ENCODE measurements at regions not wholly inside any gene's neighbourhood (a gene's known extent, or its start where the extent isn't known, plus 50 kb on each side); places are given as distances from the start of the nearest gene placed in this dataset.
A peak's percentile ranks its signal among the peaks of the same experiment; 100 is the strongest.
"Not testable (repeated sequence)": the region's sequence is repeated elsewhere in the genome, so short reads cannot be mapped to it uniquely, and the experiment has no call there.

- H3K27ac ChIP-seq, result no peak overlapping the region
- TF ChIP-seq ZFX (IDR thresholded peaks at IDR 0.05; ENCODE audit: borderline replicate concordance) (no peak), CTCF (IDR thresholded peaks at IDR 0.05) (no peak)
Observed at GRCh38 chr10:38209332-38209731, 115.2 kb downstream of the ZNF37A start.

- not testable (repeated sequence) for H3K27ac ChIP-seq
Observed at GRCh38 chr10:38209748-38210147, 115.6 kb downstream of the ZNF37A start.

GRCh38 chr10:38212460-38212859 lies 118.3 kb downstream of the ZNF37A start:
- TF ChIP-seq CTCF (IDR thresholded peaks at IDR 0.05) (no peak), ZFX (IDR thresholded peaks at IDR 0.05; ENCODE audit: borderline replicate concordance) (no peak)
- H3K27ac ChIP-seq, result no peak overlapping the region

- H3K27ac ChIP-seq, result no peak overlapping the region
- no peak for TF ChIP-seq ZFX (IDR thresholded peaks at IDR 0.05; ENCODE audit: borderline replicate concordance)
- no peak for TF ChIP-seq CTCF (IDR thresholded peaks at IDR 0.05)
Observed at GRCh38 chr10:38226385-38226784, 132.2 kb downstream of the ZNF37A start.

GRCh38 chr10:38228394-38228793 lies 134.3 kb downstream of the ZNF37A start:
- no peak overlapping the region for H3K27ac ChIP-seq
- TF ChIP-seq ZFX (IDR thresholded peaks at IDR 0.05; ENCODE audit: borderline replicate concordance) (no peak), CTCF (IDR thresholded peaks at IDR 0.05) (no peak)

- not testable (repeated sequence) for H3K27ac ChIP-seq
Observed at GRCh38 chr10:38238479-38238878, 144.3 kb downstream of the ZNF37A start.

GRCh38 chr10:38242061-38242649 lies 148.0 kb downstream of the ZNF37A start:
- H3K27ac ChIP-seq, result not testable (repeated sequence)

GRCh38 chr10:38248113-38248512 lies 154.0 kb downstream of the ZNF37A start:
- not testable (repeated sequence) for H3K27ac ChIP-seq

GRCh38 chr10:38252551-38252950 lies 158.4 kb downstream of the ZNF37A start:
- TF ChIP-seq CTCF (IDR thresholded peaks at IDR 0.05), result peak; percentile 33
- not testable (repeated sequence) for H3K27ac ChIP-seq

GRCh38 chr10:38267555-38267954 lies 173.4 kb downstream of the ZNF37A start:
- not testable (repeated sequence) for H3K27ac ChIP-seq

GRCh38 chr10:38271031-38271430 lies 176.9 kb downstream of the ZNF37A start:
- H3K27ac ChIP-seq, result not testable (repeated sequence)

- H3K27ac ChIP-seq, result not testable (repeated sequence)
Observed at GRCh38 chr10:38274879-38275278, 180.7 kb downstream of the ZNF37A start.

- H3K27ac ChIP-seq, result not testable (repeated sequence)
Observed at GRCh38 chr10:38292560-38292959, 198.4 kb downstream of the ZNF37A start.

GRCh38 chr10:38310111-38310510 lies 216.0 kb downstream of the ZNF37A start:
- H3K27ac ChIP-seq, result not testable (repeated sequence)

GRCh38 chr10:38315090-38315805 lies 221.1 kb downstream of the ZNF37A start:
- not testable (repeated sequence) for H3K27ac ChIP-seq
